Type B pancreatic cell (in vitro differentiated cells): ENCODE measurements at regions not wholly inside any gene's neighbourhood (a gene's known extent, or its start where the extent isn't known, plus 50 kb on each side); places are given as distances from the start of the nearest gene placed in this dataset.

Source experiments
- DNase-seq: peaks from one replicate; pipeline ENCODE4 v3.0.0; 2021; ENCODE audit warnings: mixed read lengths; ENCODE audit not compliant: unreplicated experiment; ENCODE audit errors: extremely low spot score
- H3K27ac Mint-ChIP-seq: 2 replicates; pipeline ENCODE4 v1.8.0; 2021; ENCODE audit warnings: mild to moderate bottlenecking, mixed read lengths
- H3K27me3 Mint-ChIP-seq: 2 replicates; pipeline ENCODE4 v1.8.0; 2021; ENCODE audit warnings: mixed read lengths
- H3K36me3 Mint-ChIP-seq: 2 replicates; pipeline ENCODE4 v1.8.0; 2021; ENCODE audit warnings: mixed read lengths
- H3K4me1 Mint-ChIP-seq: one replicate; pipeline ENCODE4 v1.8.0; 2021; ENCODE audit warnings: mixed read lengths; ENCODE audit not compliant: unreplicated experiment
- H3K4me3 Mint-ChIP-seq: 2 replicates; pipeline ENCODE4 v1.8.0; 2021; ENCODE audit warnings: mild to moderate bottlenecking, mixed read lengths
- H3K9me3 Mint-ChIP-seq: 2 replicates; pipeline ENCODE4 v1.8.0; 2021; ENCODE audit warnings: mixed read lengths
- CTCF ChIP-seq: fragments of 200-600 bp; sonication (generic); conservative IDR thresholded peaks from 2 replicates; pipeline ENCODE4 v1.5.0; 2021; ENCODE audit warnings: antibody characterized with exemption, mild to moderate bottlenecking

GRCh38 chr9:88817628-88818027, 173.6 kb upstream of the S1PR3 start:
- DNase-seq, result no peak
- H3K36me3 Mint-ChIP-seq, result no peaks in the 10 kb centered on the region
- H3K4me3 Mint-ChIP-seq, result no peak overlapping the region
- peaks cover 7% of the 10 kb centered on the region for H3K9me3 Mint-ChIP-seq
- peaks cover 37% of the 10 kb centered on the region for H3K4me1 Mint-ChIP-seq
- no peak for TF ChIP-seq CTCF
- H3K27me3 Mint-ChIP-seq, result peaks cover 3% of the 10 kb centered on the region
- no peak overlapping the region for H3K27ac Mint-ChIP-seq

GRCh38 chr9:88818495-88819201, 172.6 kb upstream of the S1PR3 start:
- peak overlapping the region; percentile 74 for H3K4me3 Mint-ChIP-seq
- peaks cover 6% of the 10 kb centered on the region for H3K27me3 Mint-ChIP-seq
- no peak for DNase-seq
- peaks cover 31% of the 10 kb centered on the region for H3K4me1 Mint-ChIP-seq
- H3K9me3 Mint-ChIP-seq, result peaks cover 12% of the 10 kb centered on the region
- no peak for TF ChIP-seq CTCF
- H3K36me3 Mint-ChIP-seq, result no peaks in the 10 kb centered on the region
- H3K27ac Mint-ChIP-seq, result peak overlapping the region; percentile 12

- DNase-seq, result no peak
- Mint-ChIP-seq H3K4me3 (no peak overlapping the region), H3K36me3 (no peaks in the 10 kb centered on the region), H3K27ac (no peak overlapping the region), H3K9me3 (peaks cover 15% of the 10 kb centered on the region), H3K4me1 (peaks cover 26% of the 10 kb centered on the region), H3K27me3 (peaks cover 6% of the 10 kb centered on the region)
- no peak for TF ChIP-seq CTCF
These were observed 171.8 kb upstream of the S1PR3 start for GRCh38 chr9:88819476-88819875.

DNA sequence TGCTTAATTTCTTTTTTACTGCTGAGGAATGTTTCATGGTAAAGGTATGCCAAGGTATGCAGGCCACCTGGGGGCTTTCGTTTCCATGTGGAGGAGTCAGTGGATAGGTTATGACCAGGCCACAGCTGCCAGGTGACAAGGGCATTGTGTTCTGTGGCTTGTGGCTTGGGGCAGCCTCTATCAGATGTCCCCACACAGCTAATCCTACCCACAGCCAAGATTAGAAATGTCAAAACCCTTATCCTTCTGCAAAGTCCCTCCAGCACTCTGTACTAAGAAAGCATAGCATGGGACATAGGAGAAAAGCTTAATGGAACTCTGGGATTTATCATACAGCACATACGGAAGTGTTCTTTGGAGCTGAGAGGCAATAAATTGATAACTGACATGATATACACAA, 171.2 kb upstream of the S1PR3 start:
- no peak for TF ChIP-seq CTCF
- H3K36me3 Mint-ChIP-seq, result no peaks in the 10 kb centered on the region
- H3K27ac Mint-ChIP-seq, result no peak overlapping the region
- H3K27me3 Mint-ChIP-seq, result peaks cover 6% of the 10 kb centered on the region
- H3K9me3 Mint-ChIP-seq, result peaks cover 21% of the 10 kb centered on the region
- H3K4me3 Mint-ChIP-seq, result no peak overlapping the region
- H3K4me1 Mint-ChIP-seq, result peaks cover 21% of the 10 kb centered on the region
- no peak for DNase-seq

DNA sequence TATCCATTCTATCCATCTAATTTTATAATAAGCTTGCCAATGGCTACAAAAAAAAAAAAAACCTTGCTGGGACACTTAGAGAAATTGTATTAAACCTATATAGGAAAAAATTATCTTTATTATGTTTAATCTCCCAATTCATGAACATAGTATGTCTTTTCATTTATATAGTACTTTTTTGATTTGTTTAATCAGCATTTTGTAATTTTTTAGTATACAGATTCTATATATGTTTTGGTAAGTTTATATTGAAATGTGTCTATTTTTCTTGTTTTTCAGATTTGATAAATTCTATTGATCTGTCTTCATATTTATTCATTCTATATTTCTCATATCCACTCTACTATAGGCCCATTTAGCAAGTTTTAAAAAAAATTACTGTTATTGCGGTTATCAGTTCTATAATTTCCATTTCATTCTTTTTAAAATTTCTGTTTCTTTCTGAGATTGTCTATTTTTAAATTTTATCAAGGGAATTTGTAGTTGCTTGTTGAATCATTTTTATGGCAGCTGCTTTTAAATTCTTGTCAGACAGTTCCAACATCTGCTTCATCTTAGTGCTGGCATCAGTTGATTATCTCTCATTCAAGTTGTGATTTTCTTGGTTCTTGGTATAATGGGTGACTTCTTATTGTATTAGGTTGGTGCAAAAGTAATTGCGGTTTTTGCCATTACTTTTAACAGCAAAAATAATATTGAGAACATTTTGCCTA, 170.1 kb upstream of the S1PR3 start:
- TF ChIP-seq CTCF, result no peak
- peaks cover 9% of the 10 kb centered on the region for H3K27me3 Mint-ChIP-seq
- H3K9me3 Mint-ChIP-seq, result peaks cover 22% of the 10 kb centered on the region
- H3K4me1 Mint-ChIP-seq, result peaks cover 13% of the 10 kb centered on the region
- no peak overlapping the region for H3K4me3 Mint-ChIP-seq
- no peak for DNase-seq
- H3K27ac Mint-ChIP-seq, result no peak overlapping the region
- no peaks in the 10 kb centered on the region for H3K36me3 Mint-ChIP-seq
